SW 1271 (cell line): ENCODE measurements at regions not wholly inside any gene's neighbourhood (a gene's known extent, or its start where the extent isn't known, plus 50 kb on each side); places are given as distances from the start of the nearest gene placed in this dataset.
A peak's percentile ranks its signal among the peaks of the same experiment; 100 is the strongest.
"Not testable (repeated sequence)": the region's sequence is repeated elsewhere in the genome, so short reads cannot be mapped to it uniquely, and the experiment has no call there.

Experiments
- DNase-seq, 2 experiments: peaks; one replicate each; lab custom pipeline; 2025; lab: John Stamatoyannopoulos, UW

GRCh38 chr4:91653067-91653466, 650.7 kb upstream of the GRID2 start:
- no peak for DNase-seq

GRCh38 chr4:91681091-91681490, 622.7 kb upstream of the GRID2 start:
- no peak for DNase-seq

GRCh38 chr4:91681544-91681943, 622.2 kb upstream of the GRID2 start:
- DNase-seq, result no peak

- DNase-seq, result no peak
Observed at GRCh38 chr4:91684955-91685354, 618.8 kb upstream of the GRID2 start.

GRCh38 chr4:91688413-91688812, 615.4 kb upstream of the GRID2 start:
- DNase-seq, result no peak

- DNase-seq, result not testable (repeated sequence)
Observed at GRCh38 chr4:91699691-91700090, 604.1 kb upstream of the GRID2 start.

- no peak for DNase-seq
Observed at GRCh38 chr4:91729851-91730250, 573.9 kb upstream of the GRID2 start.

- no peak for DNase-seq
Observed at GRCh38 chr4:91734682-91735081, 569.1 kb upstream of the GRID2 start.

- not testable (repeated sequence) for DNase-seq
Observed at GRCh38 chr4:91738831-91739230, 564.9 kb upstream of the GRID2 start.

GRCh38 chr4:91746551-91746950, 557.2 kb upstream of the GRID2 start:
- no peak for DNase-seq

- DNase-seq, result no peak
Observed at GRCh38 chr4:91751961-91752360, 551.8 kb upstream of the GRID2 start.

- no peak for DNase-seq
Observed at GRCh38 chr4:91754716-91755115, 549.0 kb upstream of the GRID2 start.

GRCh38 chr4:91758487-91758886, 545.3 kb upstream of the GRID2 start:
- no peak for DNase-seq

GRCh38 chr4:91764085-91764484, 539.7 kb upstream of the GRID2 start:
- DNase-seq, result no peak

GRCh38 chr4:91769912-91770311, 533.9 kb upstream of the GRID2 start:
- DNase-seq, result no peak

- not testable (repeated sequence) for DNase-seq
Observed at GRCh38 chr4:91791631-91792030, 512.1 kb upstream of the GRID2 start.

GRCh38 chr4:91795947-91796346, 507.8 kb upstream of the GRID2 start:
- no peak for DNase-seq

- no peak for DNase-seq
Observed at GRCh38 chr4:91812319-91812718, 491.4 kb upstream of the GRID2 start.

- DNase-seq, result no peak
Observed at GRCh38 chr4:91824773-91825172, 479.0 kb upstream of the GRID2 start.

GRCh38 chr4:91826186-91826585, 477.6 kb upstream of the GRID2 start:
- no peak for DNase-seq

- no peak for DNase-seq
Observed at GRCh38 chr4:91827914-91828313, 475.9 kb upstream of the GRID2 start.

GRCh38 chr4:91829531-91829930, 474.2 kb upstream of the GRID2 start:
- DNase-seq, result no peak

- no peak for DNase-seq
Observed at GRCh38 chr4:91830681-91831395, 472.9 kb upstream of the GRID2 start.

GRCh38 chr4:91837608-91838029, 466.1 kb upstream of the GRID2 start:
- DNase-seq, result peak in 1 of 2 experiments; percentile 21
